ENCODE measurements at regions not wholly inside any gene's neighbourhood (a gene's known extent, or its start where the extent isn't known, plus 50 kb on each side); places are given as distances from the start of the nearest gene placed in this dataset.

- no peak overlapping the region for H3K4me3 ChIP-seq
- intact Hi-C loops (cut with DNase I) = no loop called here
- no peaks in the 10 kb centered on the region for H3K27me3 ChIP-seq
- H3K4me1 ChIP-seq = peaks cover 0 to 8% (median 0%) of the 10 kb centered on the region in 4 donors
- DNase-seq (ENCODE audit: extremely low spot score) = no peak
- no peaks in the 10 kb centered on the region for H3K36me3 ChIP-seq
- no peak overlapping the region for H3K27ac ChIP-seq (replicated peaks in 1 of 4)
- 92% methylated on average over 6 of the region's 6 CpGs for WGBS
- TF ChIP-seq POLR2A (IDR thresholded peaks at IDR 0.05; ENCODE audit: low read depth) = no peak
- TF ChIP-seq, protein P1, sequence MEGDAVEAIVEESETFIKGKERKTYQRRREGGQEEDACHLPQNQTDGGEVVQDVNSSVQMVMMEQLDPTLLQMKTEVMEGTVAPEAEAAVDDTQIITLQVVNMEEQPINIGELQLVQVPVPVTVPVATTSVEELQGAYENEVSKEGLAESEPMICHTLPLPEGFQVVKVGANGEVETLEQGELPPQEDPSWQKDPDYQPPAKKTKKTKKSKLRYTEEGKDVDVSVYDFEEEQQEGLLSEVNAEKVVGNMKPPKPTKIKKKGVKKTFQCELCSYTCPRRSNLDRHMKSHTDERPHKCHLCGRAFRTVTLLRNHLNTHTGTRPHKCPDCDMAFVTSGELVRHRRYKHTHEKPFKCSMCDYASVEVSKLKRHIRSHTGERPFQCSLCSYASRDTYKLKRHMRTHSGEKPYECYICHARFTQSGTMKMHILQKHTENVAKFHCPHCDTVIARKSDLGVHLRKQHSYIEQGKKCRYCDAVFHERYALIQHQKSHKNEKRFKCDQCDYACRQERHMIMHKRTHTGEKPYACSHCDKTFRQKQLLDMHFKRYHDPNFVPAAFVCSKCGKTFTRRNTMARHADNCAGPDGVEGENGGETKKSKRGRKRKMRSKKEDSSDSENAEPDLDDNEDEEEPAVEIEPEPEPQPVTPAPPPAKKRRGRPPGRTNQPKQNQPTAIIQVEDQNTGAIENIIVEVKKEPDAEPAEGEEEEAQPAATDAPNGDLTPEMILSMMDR (IDR thresholded peaks at IDR 0.05) = no peak
- no peaks in the 10 kb centered on the region for H3K9me3 ChIP-seq
These were observed 1048.2 kb downstream of the TTLL7 start for GRCh38 chr1:82950606-82951200.

DNA sequence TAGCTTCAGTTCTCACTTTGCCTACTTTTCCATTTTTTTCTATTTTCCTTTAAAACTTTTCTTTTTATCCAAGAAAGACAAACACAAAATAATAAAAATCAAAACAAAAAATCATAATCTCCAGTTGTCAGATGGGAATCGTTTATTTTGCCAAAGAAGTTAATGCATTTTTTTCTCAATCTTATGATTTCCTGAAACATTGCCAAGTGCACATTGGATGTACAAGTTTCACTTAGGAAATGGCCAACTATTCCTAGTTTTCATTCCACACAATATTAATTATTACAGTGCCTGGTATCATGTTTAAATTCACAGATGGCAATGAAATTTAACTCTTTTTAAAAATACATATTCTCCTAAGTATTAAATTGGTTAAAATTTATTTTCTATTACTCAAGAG lies 1050.5 kb downstream of the TTLL7 start:
- Histone ChIP-seq H3K4me1 (peaks cover 0 to 12% (median 0%) of the 10 kb centered on the region in 4 donors), H3K9me3 (no peaks in the 10 kb centered on the region), H3K4me3 (no peak overlapping the region), H3K27ac (replicated peaks in 1 of 4) (no peak overlapping the region), H3K36me3 (no peaks in the 10 kb centered on the region), H3K27me3 (no peaks in the 10 kb centered on the region)
- DNase-seq (ENCODE audit: extremely low spot score) = no peak
- 46% methylated on average over 1 of the region's 1 CpG for WGBS
- TF ChIP-seq POLR2AphosphoS5 (IDR thresholded peaks at IDR 0.05) (no peak), EP300 (IDR thresholded peaks at IDR 0.05) (no peak), POLR2A (IDR thresholded peaks at IDR 0.05; ENCODE audit: low read depth) (no peak)
- TF ChIP-seq, protein P1 (IDR thresholded peaks at IDR 0.05) = no peak
- intact Hi-C loops (cut with DNase I) = no loop called here

- Histone ChIP-seq H3K4me3 (no peak overlapping the region), H3K27me3 (no peaks in the 10 kb centered on the region), H3K36me3 (no peaks in the 10 kb centered on the region), H3K27ac (replicated peaks in 1 of 4) (no peak overlapping the region), H3K9me3 (no peaks in the 10 kb centered on the region), H3K4me1 (peaks cover 0 to 12% (median 0%) of the 10 kb centered on the region in 4 donors)
- 86% methylated on average over 2 of the region's 2 CpGs for WGBS
- intact Hi-C loops (cut with DNase I) = no loop called here
- DNase-seq (ENCODE audit: extremely low spot score) = no peak
- TF ChIP-seq, protein P1 (IDR thresholded peaks at IDR 0.05) = no peak
- TF ChIP-seq EP300 (IDR thresholded peaks at IDR 0.05) (no peak), POLR2AphosphoS5 (IDR thresholded peaks at IDR 0.05) (no peak), POLR2A (IDR thresholded peaks at IDR 0.05; ENCODE audit: low read depth) (no peak)
These were observed 1051.7 kb downstream of the TTLL7 start for GRCh38 chr1:82947278-82947677.

- 89% methylated on average over 3 of the region's 3 CpGs for WGBS
- Histone ChIP-seq H3K9me3 (no peaks in the 10 kb centered on the region), H3K4me3 (no peak overlapping the region), H3K4me1 (peaks cover 0 to 12% (median 0%) of the 10 kb centered on the region in 4 donors), H3K27me3 (no peaks in the 10 kb centered on the region), H3K36me3 (no peaks in the 10 kb centered on the region), H3K27ac (replicated peaks in 1 of 4) (no peak overlapping the region)
- intact Hi-C loops (cut with DNase I) = no loop called here
- no peak for DNase-seq (ENCODE audit: extremely low spot score)
- no peak for TF ChIP-seq POLR2A (IDR thresholded peaks at IDR 0.05; ENCODE audit: low read depth)
- no peak for TF ChIP-seq EP300 (IDR thresholded peaks at IDR 0.05)
These were observed 1052.8 kb downstream of the TTLL7 start for GRCh38 chr1:82946096-82946605.

- TF ChIP-seq POLR2A (IDR thresholded peaks at IDR 0.05; ENCODE audit: low read depth) (no peak), POLR2AphosphoS5 (IDR thresholded peaks at IDR 0.05) (no peak), EP300 (IDR thresholded peaks at IDR 0.05) (no peak)
- TF ChIP-seq, protein P1 (IDR thresholded peaks at IDR 0.05) = no peak
- H3K4me3 ChIP-seq = no peak overlapping the region
- no peaks in the 10 kb centered on the region for H3K36me3 ChIP-seq
- DNase-seq (ENCODE audit: extremely low spot score) = no peak
- H3K27ac ChIP-seq (replicated peaks in 1 of 4) = no peak overlapping the region
- H3K27me3 ChIP-seq = no peaks in the 10 kb centered on the region
- H3K9me3 ChIP-seq = no peaks in the 10 kb centered on the region
- 65% methylated on average over 1 of the region's 1 CpG for WGBS
- H3K4me1 ChIP-seq = peaks cover 0 to 12% (median 0%) of the 10 kb centered on the region in 4 donors
- intact Hi-C loops (cut with DNase I) = no loop called here
These were observed 1054.1 kb downstream of the TTLL7 start for GRCh38 chr1:82944822-82945221.
